ENCODE measurements at regions not wholly inside any gene's neighbourhood (a gene's known extent, or its start where the extent isn't known, plus 50 kb on each side); places are given as distances from the start of the nearest gene placed in this dataset.

DNA sequence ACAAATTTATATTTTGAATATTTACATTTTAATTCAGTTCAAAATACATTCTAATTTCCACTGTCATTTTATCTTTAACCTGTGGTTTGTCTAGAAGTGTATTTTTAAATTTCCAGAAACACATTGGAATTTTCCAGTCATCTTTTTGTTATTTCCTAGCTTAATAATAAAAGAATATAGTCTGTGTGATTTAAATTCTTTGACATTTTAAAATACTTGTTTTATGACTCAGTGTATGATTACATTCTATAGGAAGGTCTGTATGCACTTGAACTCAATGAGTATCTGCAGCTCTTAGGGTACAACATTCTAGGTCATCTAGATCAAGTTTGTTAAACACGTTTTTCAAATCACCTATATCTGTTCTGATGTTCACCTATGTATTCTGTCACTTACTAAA lies 88.3 kb upstream of the MBOAT2 start:
- TF ChIP-seq, protein P1, sequence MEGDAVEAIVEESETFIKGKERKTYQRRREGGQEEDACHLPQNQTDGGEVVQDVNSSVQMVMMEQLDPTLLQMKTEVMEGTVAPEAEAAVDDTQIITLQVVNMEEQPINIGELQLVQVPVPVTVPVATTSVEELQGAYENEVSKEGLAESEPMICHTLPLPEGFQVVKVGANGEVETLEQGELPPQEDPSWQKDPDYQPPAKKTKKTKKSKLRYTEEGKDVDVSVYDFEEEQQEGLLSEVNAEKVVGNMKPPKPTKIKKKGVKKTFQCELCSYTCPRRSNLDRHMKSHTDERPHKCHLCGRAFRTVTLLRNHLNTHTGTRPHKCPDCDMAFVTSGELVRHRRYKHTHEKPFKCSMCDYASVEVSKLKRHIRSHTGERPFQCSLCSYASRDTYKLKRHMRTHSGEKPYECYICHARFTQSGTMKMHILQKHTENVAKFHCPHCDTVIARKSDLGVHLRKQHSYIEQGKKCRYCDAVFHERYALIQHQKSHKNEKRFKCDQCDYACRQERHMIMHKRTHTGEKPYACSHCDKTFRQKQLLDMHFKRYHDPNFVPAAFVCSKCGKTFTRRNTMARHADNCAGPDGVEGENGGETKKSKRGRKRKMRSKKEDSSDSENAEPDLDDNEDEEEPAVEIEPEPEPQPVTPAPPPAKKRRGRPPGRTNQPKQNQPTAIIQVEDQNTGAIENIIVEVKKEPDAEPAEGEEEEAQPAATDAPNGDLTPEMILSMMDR (IDR thresholded peaks at IDR 0.05), result no peak
- H3K27ac ChIP-seq, result no peak overlapping the region

DNA sequence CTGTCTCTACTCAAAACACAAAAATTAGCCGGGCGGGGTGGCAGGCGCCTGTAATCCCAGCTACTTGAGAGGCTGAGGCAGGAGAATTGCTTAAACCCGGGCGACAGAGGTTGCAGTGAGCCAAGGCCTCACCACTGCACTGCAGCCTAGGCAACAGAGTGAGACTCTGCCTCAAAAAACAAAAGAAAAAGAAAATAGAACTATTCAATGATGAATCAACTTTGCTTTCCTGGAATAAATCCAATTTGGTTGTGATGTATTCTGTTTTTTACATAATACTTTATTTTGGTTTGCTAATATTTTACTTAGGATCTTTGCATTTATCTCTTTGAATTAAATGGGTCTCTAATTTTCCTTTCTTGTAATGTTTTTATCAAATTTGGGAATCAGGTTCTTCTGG lies 86.3 kb upstream of the MBOAT2 start:
- Histone ChIP-seq H3K36me3 (no peaks in the 10 kb centered on the region), H3K27me3 (replicated peaks; ENCODE audit: insufficient read depth) (no peaks in the 10 kb centered on the region), H3K9me3 (no peaks in the 10 kb centered on the region), H3K4me1 (ENCODE audit: control insufficient read depth in 1 of 2, low read depth in 2 of 2) (no peaks in the 10 kb centered on the region), H3K27ac (no peak overlapping the region), H3K4me3 (no peak overlapping the region)
- DNase-seq (ENCODE audit: low spot score) (no peak), ATAC-seq (ENCODE audit: insufficient number of reproducible peaks, low FRiP score, low read depth) (no peak)
- TF ChIP-seq, protein P1 (IDR thresholded peaks at IDR 0.05), result no peak

More for the DNA sequence above, 88.3 kb upstream of the MBOAT2 start:
- Histone ChIP-seq H3K36me3 (no peaks in the 10 kb centered on the region), H3K4me1 (ENCODE audit: control insufficient read depth in 1 of 2, low read depth in 2 of 2) (peaks cover 0 to 5% of the 10 kb centered on the region in 2 donors), H3K9me3 (no peaks in the 10 kb centered on the region), H3K27me3 (replicated peaks; ENCODE audit: insufficient read depth) (no peaks in the 10 kb centered on the region), H3K4me3 (no peak overlapping the region)
- ATAC-seq (ENCODE audit: insufficient number of reproducible peaks, low FRiP score, low read depth), result no peak
- no peak for DNase-seq (ENCODE audit: low spot score)

DNA sequence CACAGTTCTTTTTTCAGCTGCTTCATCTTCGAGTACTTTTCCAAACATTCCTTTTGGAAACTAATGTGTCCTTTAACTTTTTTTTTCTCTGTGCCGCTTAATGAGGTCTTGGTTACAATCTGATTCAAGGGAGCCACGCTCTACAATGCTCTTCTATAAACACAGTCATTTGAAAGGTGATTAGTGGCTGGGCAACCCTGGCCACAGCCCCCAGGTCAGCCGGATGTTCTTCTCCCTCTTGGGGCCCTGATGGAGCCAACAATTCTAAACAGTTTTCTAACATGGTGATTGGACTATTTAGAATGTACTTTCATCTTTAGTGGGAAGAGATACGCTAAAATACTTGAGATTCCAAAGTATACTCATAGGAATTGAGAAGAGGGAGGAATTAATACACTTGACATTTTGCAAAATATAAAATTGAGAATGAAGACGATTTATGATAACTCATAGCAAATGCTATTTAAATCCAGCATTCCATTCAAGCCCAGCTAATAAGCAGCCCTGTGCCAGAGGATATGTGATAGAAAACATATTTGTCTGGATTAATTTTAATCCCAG lies 83.7 kb upstream of the MBOAT2 start:
- Histone ChIP-seq H3K4me1 (ENCODE audit: control insufficient read depth in 1 of 2, low read depth in 2 of 2) (no peaks in the 10 kb centered on the region), H3K4me3 (no peak overlapping the region), H3K27ac (no peak overlapping the region), H3K27me3 (replicated peaks; ENCODE audit: insufficient read depth) (no peaks in the 10 kb centered on the region), H3K9me3 (no peaks in the 10 kb centered on the region), H3K36me3 (no peaks in the 10 kb centered on the region)
- DNase-seq (ENCODE audit: low spot score), result no peak
- no peak for ATAC-seq (ENCODE audit: insufficient number of reproducible peaks, low FRiP score, low read depth)
- TF ChIP-seq, protein P1 (IDR thresholded peaks at IDR 0.05), result no peak

DNA sequence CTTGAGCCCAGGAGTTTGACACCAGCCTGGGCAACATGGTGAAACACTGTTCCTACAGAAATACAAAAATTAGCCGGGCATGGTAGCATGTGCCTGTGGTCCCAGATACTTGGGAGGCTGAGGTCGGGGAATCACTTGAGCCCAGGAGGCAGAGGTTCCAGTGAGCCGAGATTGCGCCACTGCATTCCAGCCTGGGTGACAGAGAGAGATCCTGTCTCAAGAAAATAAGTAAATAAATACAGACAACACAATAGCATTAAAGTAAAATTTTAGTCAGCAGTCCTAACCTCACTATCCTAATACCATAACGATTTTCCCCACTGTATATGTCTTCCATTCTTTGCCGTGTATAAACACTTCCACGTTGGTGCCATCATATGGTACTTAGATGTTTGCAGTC lies 83.0 kb upstream of the MBOAT2 start:
- no peak for ATAC-seq (ENCODE audit: insufficient number of reproducible peaks, low FRiP score, low read depth)
- H3K27me3 ChIP-seq (replicated peaks; ENCODE audit: insufficient read depth), result no peaks in the 10 kb centered on the region
- no peaks in the 10 kb centered on the region for H3K9me3 ChIP-seq
- no peak overlapping the region for H3K27ac ChIP-seq
- TF ChIP-seq, protein P1 (IDR thresholded peaks at IDR 0.05), result no peak
- no peak for DNase-seq (ENCODE audit: low spot score)
- H3K36me3 ChIP-seq, result no peaks in the 10 kb centered on the region
- no peak overlapping the region for H3K4me3 ChIP-seq
- H3K4me1 ChIP-seq (ENCODE audit: control insufficient read depth in 1 of 2, low read depth in 2 of 2), result no peaks in the 10 kb centered on the region

DNA sequence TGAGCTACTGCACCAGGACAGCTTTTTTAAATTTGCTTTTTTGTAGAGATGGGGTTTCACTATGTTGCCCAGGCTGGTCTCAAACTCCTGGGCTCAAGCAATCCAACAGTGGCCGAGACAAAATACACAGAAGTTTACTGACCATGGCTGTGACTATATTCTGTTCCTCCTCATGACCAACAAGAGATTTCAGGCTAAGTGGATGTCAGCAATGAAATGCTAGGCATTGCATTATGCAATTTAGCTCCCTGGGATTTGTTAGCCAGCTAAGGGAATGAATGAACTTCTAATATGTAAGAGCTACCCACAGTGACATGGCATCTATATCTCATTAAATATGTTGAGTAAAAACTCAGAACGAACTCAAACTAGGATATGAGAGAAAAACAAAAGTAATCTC lies 81.9 kb upstream of the MBOAT2 start:
- TF ChIP-seq, protein P1 (IDR thresholded peaks at IDR 0.05), result no peak
- Histone ChIP-seq H3K4me3 (no peak overlapping the region), H3K27me3 (replicated peaks; ENCODE audit: insufficient read depth) (no peaks in the 10 kb centered on the region), H3K9me3 (no peaks in the 10 kb centered on the region), H3K27ac (no peak overlapping the region), H3K36me3 (no peaks in the 10 kb centered on the region), H3K4me1 (ENCODE audit: control insufficient read depth in 1 of 2, low read depth in 2 of 2) (no peaks in the 10 kb centered on the region)
- no peak for ATAC-seq (ENCODE audit: insufficient number of reproducible peaks, low FRiP score, low read depth)
- DNase-seq (ENCODE audit: low spot score), result no peak

Data from thoracic aorta (tissue), 2 donors.